Keratinocyte (primary cell): ENCODE measurements at regions not wholly inside any gene's neighbourhood (a gene's known extent, or its start where the extent isn't known, plus 50 kb on each side); places are given as distances from the start of the nearest gene placed in this dataset.

Source experiments
- DNase-seq: peaks from one replicate; pipeline ENCODE4 v3.0.0-alpha.2; 2011; ENCODE audit warnings: low read depth, missing footprints, low spot score
- FAIRE-seq: peaks from 2 replicates; lab custom pipeline; 2011; peaks lifted over from hg19 to GRCh38; lab: Jason Lieb, UNC
- H2AFZ ChIP-seq: 2 replicates; pipeline ENCODE4 v1.6.0; 2012; ENCODE audit warnings: low read length, control low read depth, inconsistent platforms; ENCODE audit not compliant: control insufficient read depth
- H3K27ac ChIP-seq: 2 replicates; pipeline ENCODE4 v1.5.1; 2011; ENCODE audit warnings: low read length; ENCODE audit not compliant: control insufficient read depth, insufficient read depth
- H3K27me3 ChIP-seq: 3 replicates; pipeline ENCODE4 v1.6.0; 2011; ENCODE audit warnings: low read length; ENCODE audit not compliant: control insufficient read depth, insufficient read depth; ENCODE audit errors: extremely low read depth
- H3K36me3 ChIP-seq, 2 experiments: 2 replicates in 1 of 2; 3 replicates in 1 of 2; pipeline ENCODE4 v1.5.1; 2011; ENCODE audit warnings: low read length in 2 of 2, mild to moderate bottlenecking in 1 of 2; ENCODE audit not compliant: control insufficient read depth in 2 of 2, insufficient read depth in 2 of 2; ENCODE audit errors: extremely low read depth in 1 of 2
- H3K4me1 ChIP-seq: 3 replicates; pipeline ENCODE4 v1.5.1; 2011; ENCODE audit warnings: low read length; ENCODE audit not compliant: control insufficient read depth, insufficient read depth; ENCODE audit errors: extremely low read depth
- H3K4me2 ChIP-seq: 3 replicates; pipeline ENCODE4 v1.6.0; 2011; ENCODE audit warnings: low read depth, low read length; ENCODE audit not compliant: control insufficient read depth, insufficient read depth; ENCODE audit errors: extremely low read depth
- H3K4me3 ChIP-seq, 3 experiments: fragments of 200-600 bp in 1 of 3; sonication (generic) in 1 of 3; 2 replicates in 2 of 3; 3 replicates in 1 of 3; pipeline ENCODE4 v1.5.1; 2011 to 2016; ENCODE audit warnings: low read length in 3 of 3, mild to moderate bottlenecking in 3 of 3, control low read depth in 2 of 3, inconsistent platforms in 1 of 3, low read depth in 1 of 3, mixed read lengths in 1 of 3, mixed run types in 1 of 3, moderate library complexity in 1 of 3; ENCODE audit not compliant: control insufficient read depth in 2 of 3, insufficient read depth in 2 of 3; ENCODE audit errors: extremely low read depth in 1 of 3
- H3K79me2 ChIP-seq: 2 replicates; pipeline ENCODE4 v1.6.0; 2012; ENCODE audit warnings: low read length; ENCODE audit not compliant: control insufficient read depth, insufficient read depth
- H3K9ac ChIP-seq: 3 replicates; pipeline ENCODE4 v1.6.0; 2011; ENCODE audit warnings: low read length; ENCODE audit not compliant: control insufficient read depth, insufficient read depth; ENCODE audit errors: extremely low read depth
- H3K9me1 ChIP-seq: 3 replicates; pipeline ENCODE4 v1.6.0; 2011; ENCODE audit warnings: low read length; ENCODE audit not compliant: control insufficient read depth, insufficient read depth; ENCODE audit errors: extremely low read depth
- H3K9me3 ChIP-seq: 2 replicates; pipeline ENCODE4 v1.5.1; 2012; ENCODE audit warnings: low read depth, low read length; ENCODE audit not compliant: control insufficient read depth
- H4K20me1 ChIP-seq: 3 replicates; pipeline ENCODE4 v1.6.0; 2011; ENCODE audit warnings: low read length; ENCODE audit not compliant: control insufficient read depth, insufficient read depth; ENCODE audit errors: extremely low read depth
- EZH2 ChIP-seq: IDR thresholded peaks from one replicate; pipeline ENCODE4 v1.6.1; 2012; ENCODE audit warnings: inconsistent platforms, mild to moderate bottlenecking, low read length, moderate library complexity
- dilution Hi-C: fragments of 300-500 bp; cut with MboI; formaldehyde crosslinking; loops from one replicate; pipeline ENCODE4 v1.7.0; 2020; ENCODE audit warnings: low sequenced_read_pairs; ENCODE audit not compliant: extremely low pct_ligation_motif_present
- TF ChIP-seq, protein P1 (sequence below), 3 experiments: IDR thresholded peaks in 1 of 3; conservative IDR thresholded peaks in 1 of 3; optimal IDR thresholded peaks in 1 of 3; 2 replicates in 2 of 3; 3 replicates in 1 of 3; pipeline versions ENCODE3 to v1.5.1; 2011; ENCODE audit warnings: low read length in 3 of 3, mild to moderate bottlenecking in 3 of 3, moderate library complexity in 2 of 3, control low read depth in 1 of 3, inconsistent platforms in 1 of 3; ENCODE audit not compliant: insufficient read depth in 2 of 3; ENCODE audit errors: extremely low read depth in 1 of 3

DNA sequence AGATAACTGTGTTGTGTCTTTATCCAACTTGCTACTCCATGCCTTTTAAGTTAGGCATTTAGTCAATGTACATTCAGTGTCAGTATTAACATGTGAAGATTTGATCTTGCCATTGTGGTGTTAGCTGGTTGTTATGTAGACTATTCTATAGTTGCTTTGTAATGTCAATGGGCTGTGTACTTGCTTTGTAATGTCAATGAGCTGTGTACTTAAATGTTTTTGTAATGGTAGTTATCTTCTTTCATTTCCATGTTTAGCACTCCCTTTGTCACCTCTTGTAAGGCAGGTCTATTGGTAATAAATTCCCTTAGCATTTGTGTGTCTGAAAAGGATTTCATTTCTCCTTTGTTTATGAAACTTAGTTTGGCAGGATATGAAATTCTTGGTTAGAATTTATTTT is 53.4 kb downstream of the MC4R start:
- H3K4me1 ChIP-seq = no peaks in the 10 kb centered on the region
- FAIRE-seq (no peak), DNase-seq (no peak)
- H2AFZ ChIP-seq = no peak overlapping the region
- no peaks in the 10 kb centered on the region for H3K9me1 ChIP-seq
- H3K9ac ChIP-seq = no peak overlapping the region
- no peaks in the 10 kb centered on the region for H3K36me3 ChIP-seq
- no peak overlapping the region for H3K4me2 ChIP-seq
- no peak overlapping the region for H3K4me3 ChIP-seq
- no peak overlapping the region for H3K27ac ChIP-seq
- no peak for TF ChIP-seq EZH2
- TF ChIP-seq, protein P1, sequence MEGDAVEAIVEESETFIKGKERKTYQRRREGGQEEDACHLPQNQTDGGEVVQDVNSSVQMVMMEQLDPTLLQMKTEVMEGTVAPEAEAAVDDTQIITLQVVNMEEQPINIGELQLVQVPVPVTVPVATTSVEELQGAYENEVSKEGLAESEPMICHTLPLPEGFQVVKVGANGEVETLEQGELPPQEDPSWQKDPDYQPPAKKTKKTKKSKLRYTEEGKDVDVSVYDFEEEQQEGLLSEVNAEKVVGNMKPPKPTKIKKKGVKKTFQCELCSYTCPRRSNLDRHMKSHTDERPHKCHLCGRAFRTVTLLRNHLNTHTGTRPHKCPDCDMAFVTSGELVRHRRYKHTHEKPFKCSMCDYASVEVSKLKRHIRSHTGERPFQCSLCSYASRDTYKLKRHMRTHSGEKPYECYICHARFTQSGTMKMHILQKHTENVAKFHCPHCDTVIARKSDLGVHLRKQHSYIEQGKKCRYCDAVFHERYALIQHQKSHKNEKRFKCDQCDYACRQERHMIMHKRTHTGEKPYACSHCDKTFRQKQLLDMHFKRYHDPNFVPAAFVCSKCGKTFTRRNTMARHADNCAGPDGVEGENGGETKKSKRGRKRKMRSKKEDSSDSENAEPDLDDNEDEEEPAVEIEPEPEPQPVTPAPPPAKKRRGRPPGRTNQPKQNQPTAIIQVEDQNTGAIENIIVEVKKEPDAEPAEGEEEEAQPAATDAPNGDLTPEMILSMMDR (optimal IDR thresholded peaks at IDR 0.05 in 1 of 3, IDR thresholded peaks at IDR 0.05 in 1 of 3, conservative IDR thresholded peaks at IDR 0.05 in 1 of 3; ENCODE audit: extremely low read depth in 1 of 3, insufficient read depth in 2 of 3, low read length in 3 of 3) = no peak
- H3K79me2 ChIP-seq = no peaks in the 10 kb centered on the region
- H3K27me3 ChIP-seq = no peaks in the 10 kb centered on the region
- dilution Hi-C loops = no loop called here
- H4K20me1 ChIP-seq = no peaks in the 10 kb centered on the region
- no peaks in the 10 kb centered on the region for H3K9me3 ChIP-seq

DNA sequence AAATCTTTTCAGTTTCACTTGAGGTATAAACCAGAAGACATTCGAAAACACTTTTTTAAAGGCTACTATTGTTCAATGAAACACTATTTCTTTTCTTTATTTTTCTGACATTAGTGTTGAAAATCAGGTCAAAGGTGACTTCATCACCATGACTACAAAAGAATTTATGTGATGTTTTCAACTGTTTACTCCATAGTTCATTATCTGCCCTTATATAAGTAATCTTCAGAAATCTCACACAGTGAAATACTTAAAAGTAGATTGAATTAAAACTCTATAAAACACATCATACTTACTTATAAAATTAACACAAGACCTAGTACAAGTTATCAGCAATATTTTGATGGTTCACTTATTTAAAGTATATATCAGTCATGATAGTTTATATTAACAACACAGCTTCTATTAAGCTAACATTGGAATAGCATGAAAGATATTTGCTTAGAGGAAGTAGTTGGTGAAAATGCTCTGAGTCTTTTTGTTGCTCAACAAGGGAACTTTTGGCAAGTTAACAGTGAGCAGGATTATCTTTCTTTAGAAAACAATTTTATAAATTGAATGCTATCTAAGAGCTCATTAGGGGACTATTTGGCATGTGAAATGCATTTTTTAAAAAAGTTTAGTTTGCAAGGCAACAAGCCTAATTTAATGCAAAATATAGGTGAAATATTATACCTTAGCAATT is 60.8 kb downstream of the MC4R start:
- DNase-seq = no peak
- dilution Hi-C loops = no loop called here
- no peak for FAIRE-seq
- Histone ChIP-seq H4K20me1 (no peaks in the 10 kb centered on the region), H3K4me3 (no peak overlapping the region), H3K4me2 (no peak overlapping the region), H3K36me3 (no peaks in the 10 kb centered on the region), H3K79me2 (no peaks in the 10 kb centered on the region), H3K9me1 (no peaks in the 10 kb centered on the region), H2AFZ (no peak overlapping the region), H3K4me1 (no peaks in the 10 kb centered on the region), H3K9me3 (no peaks in the 10 kb centered on the region), H3K9ac (no peak overlapping the region), H3K27ac (no peak overlapping the region), H3K27me3 (no peaks in the 10 kb centered on the region)
- TF ChIP-seq, protein P1 (optimal IDR thresholded peaks at IDR 0.05 in 1 of 3, IDR thresholded peaks at IDR 0.05 in 1 of 3, conservative IDR thresholded peaks at IDR 0.05 in 1 of 3; ENCODE audit: extremely low read depth in 1 of 3, insufficient read depth in 2 of 3, low read length in 3 of 3) = no peak
- TF ChIP-seq EZH2 = no peak
